ENCODE measurements at regions not wholly inside any gene's neighbourhood (a gene's known extent, or its start where the extent isn't known, plus 50 kb on each side); places are given as distances from the start of the nearest gene placed in this dataset.

- no peak for TF ChIP-seq EZH2 (IDR thresholded peaks at IDR 0.05; ENCODE audit: low read length, missing control alignments)
- TF ChIP-seq, protein P1, sequence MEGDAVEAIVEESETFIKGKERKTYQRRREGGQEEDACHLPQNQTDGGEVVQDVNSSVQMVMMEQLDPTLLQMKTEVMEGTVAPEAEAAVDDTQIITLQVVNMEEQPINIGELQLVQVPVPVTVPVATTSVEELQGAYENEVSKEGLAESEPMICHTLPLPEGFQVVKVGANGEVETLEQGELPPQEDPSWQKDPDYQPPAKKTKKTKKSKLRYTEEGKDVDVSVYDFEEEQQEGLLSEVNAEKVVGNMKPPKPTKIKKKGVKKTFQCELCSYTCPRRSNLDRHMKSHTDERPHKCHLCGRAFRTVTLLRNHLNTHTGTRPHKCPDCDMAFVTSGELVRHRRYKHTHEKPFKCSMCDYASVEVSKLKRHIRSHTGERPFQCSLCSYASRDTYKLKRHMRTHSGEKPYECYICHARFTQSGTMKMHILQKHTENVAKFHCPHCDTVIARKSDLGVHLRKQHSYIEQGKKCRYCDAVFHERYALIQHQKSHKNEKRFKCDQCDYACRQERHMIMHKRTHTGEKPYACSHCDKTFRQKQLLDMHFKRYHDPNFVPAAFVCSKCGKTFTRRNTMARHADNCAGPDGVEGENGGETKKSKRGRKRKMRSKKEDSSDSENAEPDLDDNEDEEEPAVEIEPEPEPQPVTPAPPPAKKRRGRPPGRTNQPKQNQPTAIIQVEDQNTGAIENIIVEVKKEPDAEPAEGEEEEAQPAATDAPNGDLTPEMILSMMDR (conservative IDR thresholded peaks at IDR 0.05 in 1 of 2, IDR thresholded peaks at IDR 0.05 in 1 of 2; ENCODE audit: low read depth in 1 of 2, low read length in 2 of 2), result no peak
These were observed 137.7 kb upstream of the MB21D2 start for GRCh38 chr3:193055352-193055751.

Data from fibroblast of lung (primary cell).